Right lobe of liver (tissue), 6 donors: ENCODE measurements at regions not wholly inside any gene's neighbourhood (a gene's known extent, or its start where the extent isn't known, plus 50 kb on each side); places are given as distances from the start of the nearest gene placed in this dataset.
A peak's percentile ranks its signal among the peaks of the same experiment; 100 is the strongest.
"Not testable (repeated sequence)": the region's sequence is repeated elsewhere in the genome, so short reads cannot be mapped to it uniquely, and the experiment has no call there.

ENCODE experiments used
- ATAC-seq, 4 donors: fragments of 200-7000 bp; cut with Tn5 transposase; one replicate each; pipeline ENCODE4 v1.9.1; 2020; ENCODE audit warnings: mild to moderate bottlenecking in 4 of 4, moderate library complexity in 4 of 4
- DNase-seq, 3 donors: peaks; one replicate each; pipeline ENCODE4 v3.0.0-alpha.2; 2020
- H3K27ac ChIP-seq, 3 donors: fragments of 200-600 bp; one replicate each; pipeline ENCODE4 v1.8.0; 2022
- H3K27me3 ChIP-seq, 2 donors: fragments of 200-600 bp; one replicate each; pipeline ENCODE4 v1.8.0; 2022
- H3K36me3 ChIP-seq, 4 donors: fragments of 200-600 bp; sonication (generic) in 1 of 4; one replicate each; pipeline versions ENCODE4 v1.5.1 to v1.8.0; 2017 to 2022; ENCODE audit warnings: control low read depth in 1 of 4
- H3K4me1 ChIP-seq, 4 donors: fragments of 200-600 bp; sonication (generic) in 1 of 4; one replicate each; pipeline versions ENCODE4 v1.5.1 to v1.8.0; 2017 to 2022; ENCODE audit warnings: control low read depth in 1 of 4
- H3K4me3 ChIP-seq, 3 donors: fragments of 200-600 bp; one replicate each; pipeline ENCODE4 v1.8.0; 2022
- H3K9me3 ChIP-seq, 4 donors: fragments of 200-600 bp; sonication (generic) in 1 of 4; one replicate each; pipeline versions ENCODE4 v1.5.1 to v1.8.0; 2017 to 2022; ENCODE audit warnings: control low read depth in 1 of 4
- POLR2A ChIP-seq: fragments of 450-650 bp; IDR thresholded peaks from one replicate; pipeline ENCODE4 v1.6.1; 2017; ENCODE audit warnings: antibody characterized with exemption, mild to moderate bottlenecking
- WGBS: methylation state at CpG from one replicate; pipeline ENCODE4 v1.1.6; 2018; ENCODE audit warnings: low coverage, low lambda C conversion rate; ENCODE audit not compliant: insufficient coverage; ENCODE audit errors: missing lambda C conversion rate; 5-methylcytosine and 5-hydroxymethylcytosine counted together
- intact Hi-C, 2 donors: fragments of 100-400 bp; cut with DNase I; formaldehyde crosslinking; loops; one replicate each; pipeline versions ENCODE4 v1.11.2 to v1.14.1; 2022
- TF ChIP-seq, protein P1 (sequence below), 4 donors: fragments of 200-600 bp in 3 of 4; fragments of 450-650 bp in 1 of 4; IDR thresholded peaks; one replicate each; pipeline versions ENCODE4 v1.5.1 to v1.8.0; 2016 to 2022; ENCODE audit warnings: antibody characterized with exemption in 4 of 4, mild to moderate bottlenecking in 2 of 4
- donor health status: DM: no; HTN: yes; CAD: no.
- donor health status: DM: no; HTN: no; CAD: no.
- donor health status: DM: no; HTN: no; CAD: no.
- donor health status: DM: no; HTN: yes; CAD: no.
- donor health status: DM: no; HTN: yes; CAD: no.

DNA sequence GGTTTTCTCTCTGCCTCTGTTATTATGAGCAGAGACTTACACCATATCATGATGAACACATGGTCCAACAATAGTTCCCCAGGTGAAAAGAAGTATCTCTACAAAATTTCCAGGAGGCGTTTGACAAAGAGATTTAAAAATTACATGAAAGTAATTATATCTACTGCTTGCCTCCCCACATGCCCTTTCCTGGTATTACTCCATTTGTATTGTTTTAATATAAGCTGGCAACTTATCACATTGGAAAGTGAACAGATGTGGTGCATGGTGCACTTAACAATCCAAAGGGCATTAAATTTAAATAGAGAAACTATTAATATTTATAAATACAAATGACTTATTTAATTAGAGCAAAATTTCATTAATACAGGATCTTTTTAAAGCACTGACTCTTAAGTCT, 638.2 kb downstream of the ANKRD7 start:
- ATAC-seq (no peak), DNase-seq (no peak)
- 20% methylated on average over 1 of the region's 1 CpG for WGBS
- H3K36me3 ChIP-seq, result no peaks in the 10 kb centered on the region
- no peaks in the 10 kb centered on the region for H3K4me1 ChIP-seq
- intact Hi-C loops, result no loop called here
- no peak overlapping the region for H3K4me3 ChIP-seq
- H3K27me3 ChIP-seq, result no peaks in the 10 kb centered on the region
- no peak overlapping the region for H3K27ac ChIP-seq
- no peak for TF ChIP-seq POLR2A
- TF ChIP-seq, protein P1, sequence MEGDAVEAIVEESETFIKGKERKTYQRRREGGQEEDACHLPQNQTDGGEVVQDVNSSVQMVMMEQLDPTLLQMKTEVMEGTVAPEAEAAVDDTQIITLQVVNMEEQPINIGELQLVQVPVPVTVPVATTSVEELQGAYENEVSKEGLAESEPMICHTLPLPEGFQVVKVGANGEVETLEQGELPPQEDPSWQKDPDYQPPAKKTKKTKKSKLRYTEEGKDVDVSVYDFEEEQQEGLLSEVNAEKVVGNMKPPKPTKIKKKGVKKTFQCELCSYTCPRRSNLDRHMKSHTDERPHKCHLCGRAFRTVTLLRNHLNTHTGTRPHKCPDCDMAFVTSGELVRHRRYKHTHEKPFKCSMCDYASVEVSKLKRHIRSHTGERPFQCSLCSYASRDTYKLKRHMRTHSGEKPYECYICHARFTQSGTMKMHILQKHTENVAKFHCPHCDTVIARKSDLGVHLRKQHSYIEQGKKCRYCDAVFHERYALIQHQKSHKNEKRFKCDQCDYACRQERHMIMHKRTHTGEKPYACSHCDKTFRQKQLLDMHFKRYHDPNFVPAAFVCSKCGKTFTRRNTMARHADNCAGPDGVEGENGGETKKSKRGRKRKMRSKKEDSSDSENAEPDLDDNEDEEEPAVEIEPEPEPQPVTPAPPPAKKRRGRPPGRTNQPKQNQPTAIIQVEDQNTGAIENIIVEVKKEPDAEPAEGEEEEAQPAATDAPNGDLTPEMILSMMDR (IDR thresholded peaks at IDR 0.05), result no peak
- no peaks in the 10 kb centered on the region for H3K9me3 ChIP-seq

DNA sequence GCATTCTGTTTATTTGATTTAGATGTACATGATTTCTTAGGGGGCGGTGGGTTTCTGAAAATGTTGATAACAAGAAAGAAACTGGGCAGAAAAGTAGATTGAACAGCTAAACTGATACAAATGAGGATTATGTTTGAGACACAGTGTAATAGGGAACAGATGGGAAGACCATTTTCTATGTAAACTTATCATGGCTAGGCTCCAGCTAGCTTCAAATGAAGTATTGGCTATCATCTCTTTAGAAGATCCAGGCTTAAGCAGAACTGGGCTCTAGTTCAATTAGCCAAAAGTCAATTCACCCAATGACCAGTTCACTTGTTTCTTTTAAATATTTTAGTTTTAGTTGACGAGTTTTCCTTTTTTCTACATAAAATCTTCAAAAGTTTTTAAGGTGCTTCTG, 639.5 kb downstream of the ANKRD7 start:
- Histone ChIP-seq H3K9me3 (no peaks in the 10 kb centered on the region), H3K4me3 (no peak overlapping the region), H3K36me3 (no peaks in the 10 kb centered on the region), H3K27ac (no peak overlapping the region), H3K4me1 (no peaks in the 10 kb centered on the region), H3K27me3 (no peaks in the 10 kb centered on the region)
- no peak for TF ChIP-seq POLR2A
- TF ChIP-seq, protein P1 (IDR thresholded peaks at IDR 0.05), result no peak
- WGBS, result 20% methylated on average over 2 of the region's 2 CpGs
- ATAC-seq (no peak), DNase-seq (no peak)
- intact Hi-C loops, result no loop called here

DNA sequence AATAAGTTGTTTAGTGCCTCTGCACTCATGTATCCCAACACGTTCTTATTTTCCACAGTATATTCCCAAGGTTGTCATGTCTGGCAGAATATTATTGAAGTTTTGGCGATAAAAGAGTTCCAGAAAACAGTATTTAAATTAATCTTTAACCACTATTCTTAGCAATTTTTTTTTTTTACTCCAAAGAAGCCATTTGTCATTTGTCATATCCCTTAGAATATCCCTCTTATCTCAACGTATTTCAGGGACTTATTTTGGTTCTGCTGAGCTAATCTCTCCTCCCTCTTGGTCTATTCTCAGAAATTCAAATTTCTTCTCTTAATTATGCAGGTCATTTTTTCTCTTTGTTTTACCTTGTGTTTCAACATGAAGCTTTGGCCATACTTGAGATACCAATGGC, 643.4 kb downstream of the ANKRD7 start:
- TF ChIP-seq POLR2A, result no peak
- TF ChIP-seq, protein P1 (IDR thresholded peaks at IDR 0.05), result no peak
- intact Hi-C loops, result no loop called here
- H3K9me3 ChIP-seq, result no peaks in the 10 kb centered on the region
- 24% methylated on average over 3 of the region's 3 CpGs for WGBS
- H3K4me1 ChIP-seq, result no peaks in the 10 kb centered on the region
- no peaks in the 10 kb centered on the region for H3K27me3 ChIP-seq
- no peak overlapping the region for H3K4me3 ChIP-seq
- H3K27ac ChIP-seq, result no peak overlapping the region
- ATAC-seq (no peak), DNase-seq (no peak)
- H3K36me3 ChIP-seq, result no peaks in the 10 kb centered on the region

DNA sequence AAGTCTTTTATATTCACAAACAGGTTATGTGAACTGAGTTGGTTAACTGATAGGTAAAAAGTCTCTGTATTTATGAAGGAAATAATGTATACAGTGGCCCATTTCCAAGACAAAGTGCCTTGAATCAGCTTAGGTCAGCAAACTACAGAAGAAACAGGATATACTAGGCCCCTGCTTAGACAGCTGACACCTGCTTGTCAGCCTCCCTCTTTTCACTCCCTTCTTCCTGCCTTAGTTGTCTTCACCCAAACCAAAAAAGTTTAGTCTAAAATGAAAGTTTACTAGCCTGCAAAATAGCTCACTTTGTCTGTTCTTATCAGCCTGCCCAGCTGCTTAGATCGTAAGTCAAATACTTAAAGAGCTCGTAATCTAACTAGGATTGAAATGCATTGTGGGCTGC, 644.6 kb downstream of the ANKRD7 start:
- H3K27me3 ChIP-seq, H3K27ac ChIP-seq, intact Hi-C loops, H3K4me1 ChIP-seq, H3K4me3 ChIP-seq, H3K9me3 ChIP-seq, DNase-seq, H3K36me3 ChIP-seq, ATAC-seq: not testable (repeated sequence)
- WGBS, result 60% methylated on average over 2 of the region's 2 CpGs

DNA sequence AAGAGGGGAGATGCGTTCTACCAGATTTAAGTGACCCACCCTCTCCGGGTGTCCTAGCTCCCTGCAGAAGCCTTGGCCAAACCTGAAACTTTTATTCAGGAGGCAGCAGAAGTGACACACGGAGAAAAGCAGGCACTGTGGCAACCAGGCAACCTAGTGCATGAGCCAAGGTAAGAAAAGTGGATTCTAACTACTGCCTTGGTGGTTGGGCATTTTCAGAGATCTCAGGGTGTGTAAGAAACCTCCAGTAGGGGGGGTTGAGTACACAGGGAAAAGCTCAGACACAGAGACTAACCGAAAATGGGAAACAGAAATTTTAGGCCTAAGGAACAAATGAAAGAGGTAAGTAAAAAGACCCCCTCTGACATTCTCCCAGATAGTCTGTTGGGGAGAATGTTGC, 645.7 kb downstream of the ANKRD7 start:
- intact Hi-C loops, result no loop called here
- H3K4me3 ChIP-seq, result no peak overlapping the region
- DNase-seq (no peak), ATAC-seq (peak in 1 of 4 donors; percentile 35)
- no peaks in the 10 kb centered on the region for H3K4me1 ChIP-seq
- H3K27me3 ChIP-seq, result no peaks in the 10 kb centered on the region
- no peak overlapping the region for H3K27ac ChIP-seq
- no peaks in the 10 kb centered on the region for H3K36me3 ChIP-seq
- no peaks in the 10 kb centered on the region for H3K9me3 ChIP-seq
- TF ChIP-seq, protein P1 (IDR thresholded peaks at IDR 0.05), result peak in 1 of 4 donors; percentile 24
- TF ChIP-seq POLR2A, result no peak
- 58% methylated on average over 4 of the region's 4 CpGs for WGBS
